ENCODE measurements at regions not wholly inside any gene's neighbourhood (a gene's known extent, or its start where the extent isn't known, plus 50 kb on each side); places are given as distances from the start of the nearest gene placed in this dataset.

DNA sequence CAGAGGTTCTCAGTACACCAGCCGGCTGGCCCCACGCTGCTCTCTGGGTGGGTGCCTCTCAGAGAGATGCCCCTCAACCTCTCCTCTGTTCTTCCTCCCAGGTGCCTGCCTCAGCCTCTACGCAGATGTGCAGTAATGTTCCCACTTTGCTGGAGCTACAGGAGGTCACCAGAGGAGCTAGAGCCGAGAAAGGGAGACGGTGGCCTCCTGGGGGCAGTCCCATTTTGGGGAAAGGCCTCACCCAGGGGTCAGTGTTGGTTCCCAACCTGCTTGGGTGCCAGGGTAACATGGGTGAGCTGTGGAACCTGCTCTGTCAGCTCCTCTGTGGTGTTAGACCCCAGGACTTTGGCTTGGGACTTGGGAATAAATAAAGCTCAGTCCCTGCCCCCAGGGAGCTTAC, 145.3 kb upstream of the MLN start:
- Mint-ChIP-seq H3K4me1 (ENCODE audit: low read depth) (no peaks in the 10 kb centered on the region), H3K36me3 (no peaks in the 10 kb centered on the region), H3K27ac (no peak overlapping the region), H3K4me3 (no peak overlapping the region), H3K9me3 (no peaks in the 10 kb centered on the region), H3K27me3 (no peaks in the 10 kb centered on the region)
- POLR2A ChIA-PET, result no interaction called here
- CTCF ChIA-PET, result interaction anchor here (1.1 kb wide), 1 partner anchor 205 kb away, joined by 3 read pairs; no protein-coding TSS in a partner anchor
- no peak for DNase-seq
- intact Hi-C loops (cut with micrococcal nuclease), result no loop called here

DNA sequence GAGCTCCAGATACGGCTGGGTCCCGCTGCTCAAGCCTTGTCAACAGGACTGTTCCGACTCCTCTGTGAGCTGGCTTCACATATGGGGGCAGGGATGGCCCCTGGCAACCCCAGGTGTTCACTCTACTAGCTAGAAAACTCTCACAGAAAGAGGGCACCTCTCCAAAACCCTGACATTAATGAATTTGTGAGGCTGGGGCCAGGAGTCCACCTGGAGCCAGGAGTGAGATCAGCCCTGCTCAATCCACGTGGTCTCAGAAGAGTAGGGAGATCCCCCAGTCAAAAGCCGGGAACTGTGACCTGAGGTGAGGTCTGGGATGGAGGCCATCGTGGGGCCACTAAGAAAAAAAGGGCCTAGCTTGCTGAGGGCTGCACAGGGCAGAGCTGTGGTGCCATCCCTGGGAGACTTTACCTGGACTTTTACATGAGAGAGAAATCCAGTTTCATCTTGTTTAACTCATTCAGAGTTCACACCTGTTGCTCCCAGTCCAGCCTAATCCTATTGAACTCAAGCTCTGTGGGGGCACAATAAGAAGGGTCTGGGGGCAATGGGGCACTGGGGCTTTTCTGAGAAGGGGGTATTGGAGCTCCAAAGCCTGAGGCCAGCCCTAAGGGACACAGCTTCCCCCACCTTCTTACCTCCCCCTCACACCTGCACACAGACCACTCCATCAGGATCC, 144.3 kb upstream of the MLN start:
- ChIA-PET CTCF (no interaction called here), POLR2A (interaction anchor here (0.7 kb wide), 1 partner anchor 15 kb away, joined by 3 read pairs; no protein-coding TSS in a partner anchor)
- no peaks in the 10 kb centered on the region for H3K36me3 Mint-ChIP-seq
- no peak overlapping the region for H3K4me3 Mint-ChIP-seq
- H3K4me1 Mint-ChIP-seq (ENCODE audit: low read depth), result no peaks in the 10 kb centered on the region
- H3K27ac Mint-ChIP-seq, result no peak overlapping the region
- H3K9me3 Mint-ChIP-seq, result no peaks in the 10 kb centered on the region
- DNase-seq, result no peak
- no peaks in the 10 kb centered on the region for H3K27me3 Mint-ChIP-seq
- intact Hi-C loops (cut with micrococcal nuclease), result no loop called here

DNA sequence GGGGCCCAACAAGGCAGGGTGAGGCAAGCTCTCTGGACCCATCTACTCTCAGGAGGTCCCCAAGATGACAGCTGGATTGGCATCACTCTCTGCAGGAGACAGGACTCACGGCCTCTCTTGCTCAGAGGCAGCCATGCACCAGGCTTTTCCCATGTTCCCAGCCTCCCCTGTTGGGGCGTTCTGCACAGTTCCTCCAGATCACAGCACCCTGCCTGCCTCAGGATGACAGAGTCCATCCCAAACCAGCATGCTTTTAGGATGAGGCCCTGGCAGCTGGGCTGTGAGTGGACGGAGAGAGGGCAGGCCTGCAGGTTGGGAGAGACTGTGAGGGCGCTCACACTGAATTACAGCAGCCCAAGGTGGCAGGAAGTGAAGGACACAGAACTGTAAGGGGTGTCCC, 143.2 kb upstream of the MLN start:
- Mint-ChIP-seq H3K36me3 (no peaks in the 10 kb centered on the region), H3K4me3 (no peak overlapping the region), H3K9me3 (no peaks in the 10 kb centered on the region), H3K4me1 (ENCODE audit: low read depth) (no peaks in the 10 kb centered on the region), H3K27ac (no peak overlapping the region), H3K27me3 (no peaks in the 10 kb centered on the region)
- intact Hi-C loops (cut with micrococcal nuclease), result no loop called here
- DNase-seq, result no peak
- ChIA-PET POLR2A (no interaction called here), CTCF (no interaction called here)

DNA sequence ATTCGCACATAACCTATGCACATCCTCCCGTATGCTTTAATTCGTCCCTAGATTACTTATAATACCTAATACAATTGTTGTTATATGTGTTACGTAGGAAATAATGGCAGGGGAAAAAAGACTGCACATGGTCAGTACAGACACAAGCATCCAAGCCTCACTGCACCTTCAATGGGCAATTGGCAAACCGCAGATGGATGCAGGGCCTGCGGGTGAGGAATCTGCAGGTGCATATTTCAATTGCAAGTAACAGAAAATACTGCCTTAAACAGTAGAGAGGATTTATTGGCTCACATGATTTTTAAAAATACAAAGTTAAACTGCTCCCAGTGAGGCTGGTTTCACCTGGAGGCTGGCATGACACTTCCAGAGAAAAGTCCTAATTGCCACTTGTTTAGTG, 142.1 kb upstream of the MLN start:
- H3K4me3 Mint-ChIP-seq, result no peak overlapping the region
- POLR2A ChIA-PET, result no interaction called here
- H3K9me3 Mint-ChIP-seq, result no peaks in the 10 kb centered on the region
- DNase-seq, result no peak
- CTCF ChIA-PET, result no interaction called here
- intact Hi-C loops (cut with micrococcal nuclease), result no loop called here
- no peaks in the 10 kb centered on the region for H3K27me3 Mint-ChIP-seq
- H3K27ac Mint-ChIP-seq, result no peak overlapping the region
- H3K36me3 Mint-ChIP-seq, result no peaks in the 10 kb centered on the region
- no peaks in the 10 kb centered on the region for H3K4me1 Mint-ChIP-seq (ENCODE audit: low read depth)

DNA sequence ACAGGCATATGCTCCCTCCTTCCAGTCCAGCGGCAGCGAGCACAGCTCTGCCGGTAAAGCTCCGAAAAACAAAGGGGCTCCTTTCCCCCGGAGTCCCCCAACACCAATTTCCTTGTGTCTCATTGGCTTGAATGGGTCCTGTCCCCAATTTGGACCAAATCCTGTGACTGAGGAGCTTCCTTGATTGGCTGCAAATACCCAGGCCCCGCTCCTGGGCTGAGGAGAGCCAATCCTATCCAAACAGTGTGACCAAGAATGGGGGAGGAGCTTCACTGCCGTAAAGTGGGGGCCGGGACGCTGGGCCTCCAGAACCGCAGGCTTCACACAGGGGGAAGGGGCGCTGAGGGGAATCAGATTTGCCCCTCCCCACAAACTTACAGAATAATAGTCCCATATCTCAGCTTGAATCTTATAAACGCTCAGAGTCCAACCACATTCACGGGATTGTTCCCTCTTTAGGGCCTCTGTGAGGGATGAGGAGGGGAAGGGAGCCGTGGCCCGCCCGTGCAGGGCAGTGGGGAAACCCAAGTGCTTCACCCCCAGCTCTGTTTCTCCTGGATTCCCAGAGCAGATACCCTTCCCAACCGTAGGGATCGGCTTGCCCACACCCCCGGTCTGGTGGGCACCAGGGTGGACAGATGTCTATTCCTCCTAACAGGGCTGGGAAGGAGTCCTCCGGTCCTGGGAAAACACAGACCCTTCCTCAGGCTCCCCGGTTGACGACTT, 141.0 kb upstream of the MLN start:
- intact Hi-C loops (cut with micrococcal nuclease), result no loop called here
- Mint-ChIP-seq H3K27me3 (no peaks in the 10 kb centered on the region), H3K4me1 (ENCODE audit: low read depth) (no peaks in the 10 kb centered on the region), H3K27ac (no peak overlapping the region), H3K36me3 (no peaks in the 10 kb centered on the region), H3K9me3 (no peaks in the 10 kb centered on the region), H3K4me3 (no peak overlapping the region)
- ChIA-PET CTCF (no interaction called here), POLR2A (no interaction called here)
- no peak for DNase-seq

DNA sequence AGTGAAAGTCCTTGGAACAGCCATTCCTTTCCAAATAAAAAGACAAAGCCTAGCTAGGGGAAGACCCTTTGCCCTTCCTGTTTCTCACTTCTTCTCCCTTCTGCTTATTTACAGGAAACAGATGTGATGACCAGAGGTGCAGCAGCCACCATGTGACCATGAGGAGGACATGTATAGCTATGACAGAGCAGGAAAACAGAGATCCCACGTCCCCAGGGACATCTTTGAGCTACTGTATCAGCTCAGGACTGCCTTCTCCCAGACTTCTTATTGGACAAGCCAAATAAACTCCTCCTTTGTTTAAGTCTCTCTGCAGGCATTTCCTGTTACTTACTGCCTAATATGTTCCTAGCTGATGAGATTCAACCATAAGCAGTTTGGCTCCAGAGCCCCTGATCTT, 133.1 kb upstream of the MLN start:
- Mint-ChIP-seq H3K36me3 (no peaks in the 10 kb centered on the region), H3K9me3 (no peaks in the 10 kb centered on the region), H3K27me3 (no peaks in the 10 kb centered on the region), H3K4me1 (ENCODE audit: low read depth) (peaks cover 2% of the 10 kb centered on the region), H3K27ac (no peak overlapping the region), H3K4me3 (no peak overlapping the region)
- CTCF ChIA-PET, result no interaction called here
- intact Hi-C loops (cut with micrococcal nuclease), result no loop called here
- POLR2A ChIA-PET, result no interaction called here
- DNase-seq, result no peak

DNA sequence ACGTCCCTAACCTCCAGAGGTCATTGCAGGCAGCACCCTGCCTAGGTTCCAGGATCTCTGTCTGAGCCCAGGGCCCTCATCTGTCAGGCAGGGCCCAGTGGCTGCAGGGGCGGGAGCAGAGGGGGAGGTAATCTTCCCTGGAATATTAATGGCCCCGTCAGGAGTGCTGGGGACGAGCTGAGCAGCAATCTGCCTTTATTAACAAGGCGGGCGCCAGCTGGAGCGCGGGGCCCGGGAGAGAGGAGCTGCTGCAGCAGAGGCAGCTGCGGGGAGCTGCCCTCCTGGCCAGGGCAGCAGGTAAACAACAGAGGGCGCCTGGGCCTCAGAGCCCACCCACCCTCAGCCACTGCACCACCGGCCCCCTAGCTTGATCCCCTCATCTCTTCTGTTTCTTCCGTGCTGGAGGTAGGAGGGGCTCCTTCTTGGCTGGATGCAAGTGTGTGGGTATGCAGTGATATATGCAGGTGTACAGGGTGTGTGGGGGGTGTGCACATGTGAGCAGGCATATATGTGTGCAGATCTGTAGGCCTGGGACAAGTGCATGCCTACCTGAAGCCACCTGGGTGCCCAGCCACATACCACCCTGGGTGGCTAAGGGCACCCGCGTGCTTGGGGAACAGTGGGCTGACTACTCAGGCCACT, 131.8 kb upstream of the MLN start:
- Mint-ChIP-seq H3K4me3 (no peak overlapping the region), H3K4me1 (ENCODE audit: low read depth) (peaks cover 2% of the 10 kb centered on the region), H3K27ac (no peak overlapping the region), H3K9me3 (no peaks in the 10 kb centered on the region), H3K36me3 (no peaks in the 10 kb centered on the region), H3K27me3 (no peaks in the 10 kb centered on the region)
- no peak for DNase-seq
- CTCF ChIA-PET, result no interaction called here
- POLR2A ChIA-PET, result no interaction called here
- intact Hi-C loops (cut with micrococcal nuclease), result no loop called here

DNA sequence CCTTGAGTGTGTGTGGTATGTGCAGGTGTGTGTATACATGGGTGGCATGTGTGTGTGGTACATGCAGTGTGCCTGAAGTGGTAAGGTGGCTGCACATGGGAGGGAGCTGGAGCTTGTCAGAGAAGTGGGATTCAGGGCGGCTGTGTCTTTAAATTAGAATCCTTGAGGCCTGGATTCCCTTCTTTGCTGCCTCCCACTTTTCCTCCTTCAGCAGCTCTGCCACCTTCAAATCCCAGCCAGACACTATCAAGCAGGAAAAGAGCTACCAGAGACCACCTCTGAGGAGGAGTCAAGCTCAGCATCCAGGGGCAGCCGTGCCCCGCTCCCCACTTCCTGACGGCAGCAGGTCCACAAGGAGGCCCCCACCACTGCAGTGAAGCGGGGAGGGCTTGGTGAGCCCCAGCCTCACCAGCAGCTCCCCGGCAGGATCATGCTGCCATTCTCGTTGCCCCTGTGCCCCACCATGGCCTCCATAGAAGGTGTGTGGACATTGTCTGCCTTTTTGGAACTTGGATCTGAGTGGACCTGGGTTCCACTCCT, 131.0 kb upstream of the MLN start:
- POLR2A ChIA-PET, result no interaction called here
- Mint-ChIP-seq H3K27me3 (peaks cover 1% of the 10 kb centered on the region), H3K27ac (no peak overlapping the region), H3K9me3 (no peaks in the 10 kb centered on the region), H3K36me3 (no peaks in the 10 kb centered on the region), H3K4me3 (no peak overlapping the region), H3K4me1 (ENCODE audit: low read depth) (peaks cover 2% of the 10 kb centered on the region)
- CTCF ChIA-PET, result interaction anchor here (0.7 kb wide), 1 partner anchor 163 kb away, joined by 3 read pairs; no protein-coding TSS in a partner anchor
- DNase-seq, result no peak
- intact Hi-C loops (cut with micrococcal nuclease), result no loop called here

DNA sequence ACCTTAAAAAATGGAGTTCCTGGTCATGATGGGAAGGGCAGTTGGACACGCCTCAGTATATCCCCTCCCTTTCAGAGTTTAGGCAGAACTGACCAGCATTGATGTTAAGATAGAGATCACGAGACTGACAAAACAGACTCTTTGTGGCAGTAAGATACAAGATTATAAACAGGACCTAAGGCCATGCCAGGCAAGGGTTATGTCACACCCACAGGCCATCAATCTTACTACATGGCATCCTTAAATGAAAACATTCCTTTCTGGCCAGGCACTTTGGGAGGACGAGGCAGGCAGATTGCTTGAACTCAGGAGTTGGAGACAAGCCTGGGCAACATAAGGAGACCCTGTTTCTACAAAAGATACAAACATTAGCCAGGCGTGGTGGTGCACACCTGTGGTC, 129.3 kb upstream of the MLN start:
- Mint-ChIP-seq H3K4me3 (no peak overlapping the region), H3K4me1 (ENCODE audit: low read depth) (peaks cover 2% of the 10 kb centered on the region), H3K9me3 (no peaks in the 10 kb centered on the region), H3K27me3 (peaks cover 1% of the 10 kb centered on the region), H3K27ac (no peak overlapping the region), H3K36me3 (no peaks in the 10 kb centered on the region)
- intact Hi-C loops (cut with micrococcal nuclease), result no loop called here
- no peak for DNase-seq
- ChIA-PET POLR2A (no interaction called here), CTCF (interaction anchor here (0.6 kb wide), 1 partner anchor 278 kb away, joined by 3 read pairs; no protein-coding TSS in a partner anchor)

DNA sequence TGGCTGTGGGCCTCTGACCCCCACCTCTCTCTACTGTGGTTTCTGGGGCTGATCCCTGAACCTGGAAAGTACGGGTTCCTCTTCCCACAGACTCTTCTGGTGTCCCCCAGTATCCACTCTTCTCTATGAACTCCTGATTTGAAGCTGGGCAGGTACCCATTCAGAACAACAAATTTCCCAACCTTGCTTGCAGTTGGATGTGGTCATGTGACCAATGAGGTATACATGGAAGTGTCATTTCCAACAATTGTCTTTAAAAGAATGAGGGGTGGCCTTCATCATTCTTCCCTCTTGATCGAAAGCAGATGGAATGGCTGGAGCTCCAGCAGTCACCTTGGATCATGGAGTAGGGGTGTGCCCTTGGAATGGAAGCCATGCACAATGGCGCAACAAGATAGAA, 128.0 kb upstream of the MLN start:
- Mint-ChIP-seq H3K4me3 (no peak overlapping the region), H3K4me1 (ENCODE audit: low read depth) (peaks cover 2% of the 10 kb centered on the region), H3K36me3 (no peaks in the 10 kb centered on the region), H3K9me3 (no peaks in the 10 kb centered on the region), H3K27ac (no peak overlapping the region), H3K27me3 (peaks cover 1% of the 10 kb centered on the region)
- CTCF ChIA-PET, result interaction anchor here (1.0 kb wide), 1 partner anchor 160 kb away, joined by 3 read pairs; no protein-coding TSS in a partner anchor
- POLR2A ChIA-PET, result no interaction called here
- intact Hi-C loops (cut with micrococcal nuclease), result no loop called here
- no peak for DNase-seq

DNA sequence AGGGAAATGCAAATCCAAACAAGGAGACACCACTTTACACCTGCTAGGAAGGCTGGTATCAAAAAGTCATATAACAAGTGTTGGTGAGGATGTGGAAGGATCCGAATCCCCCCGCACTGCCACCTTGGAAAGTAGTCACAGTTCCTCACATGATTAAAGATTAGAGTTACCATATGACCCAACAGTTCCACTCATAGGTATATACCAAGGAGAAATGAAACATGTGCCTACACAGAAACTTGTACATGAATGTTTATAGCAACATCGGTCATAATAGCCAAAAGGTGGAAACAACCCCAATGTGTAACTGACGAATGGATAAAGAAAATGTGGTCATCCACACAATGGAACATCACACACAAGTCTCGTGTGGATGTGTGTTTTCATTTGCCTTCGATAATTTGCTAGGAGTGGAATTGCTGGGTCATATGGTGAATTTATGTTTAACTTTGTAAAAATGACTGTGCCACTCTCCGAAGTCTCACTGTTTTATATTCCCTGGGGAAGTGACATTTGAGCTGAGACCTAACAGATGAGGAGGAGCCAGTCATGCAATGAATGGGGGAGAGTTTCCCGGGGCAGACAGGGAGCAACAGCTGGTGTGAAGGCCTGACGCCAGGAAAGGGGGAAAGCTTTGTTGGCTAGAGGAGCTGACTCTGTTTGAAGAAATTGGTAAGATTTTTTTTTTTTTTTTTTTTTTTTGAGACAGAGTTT, 125.9 kb upstream of the MLN start:
- DNase-seq, result peak; percentile 38
- no peaks in the 10 kb centered on the region for H3K4me1 Mint-ChIP-seq (ENCODE audit: low read depth)
- intact Hi-C loops (cut with micrococcal nuclease), result no loop called here
- POLR2A ChIA-PET, result no interaction called here
- H3K27ac Mint-ChIP-seq, result no peak overlapping the region
- CTCF ChIA-PET, result no interaction called here
- H3K27me3 Mint-ChIP-seq, result peaks cover 1% of the 10 kb centered on the region
- H3K9me3 Mint-ChIP-seq, result no peaks in the 10 kb centered on the region
- H3K4me3 Mint-ChIP-seq, result no peak overlapping the region
- no peaks in the 10 kb centered on the region for H3K36me3 Mint-ChIP-seq

DNA sequence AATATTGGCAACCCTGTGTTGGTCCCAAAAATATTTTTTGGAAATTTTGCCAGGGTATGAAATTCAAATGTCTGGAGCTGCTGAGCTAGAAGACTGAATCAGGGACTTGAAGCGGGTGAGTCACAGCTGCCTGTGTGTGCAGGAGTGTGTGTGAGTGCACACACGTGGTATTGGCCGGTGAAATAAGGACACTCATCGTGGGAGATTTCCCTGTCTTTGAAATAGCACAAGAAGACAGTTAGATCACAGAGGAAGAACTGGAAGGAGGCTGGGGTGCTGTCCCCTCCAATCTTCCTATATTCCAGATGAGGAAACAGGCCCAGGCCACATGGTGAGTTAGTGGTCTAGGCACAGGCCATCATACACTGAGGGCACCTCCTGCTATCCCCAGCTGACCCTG, 123.8 kb upstream of the MLN start:
- H3K27ac Mint-ChIP-seq, result no peak overlapping the region
- H3K4me1 Mint-ChIP-seq (ENCODE audit: low read depth), result peaks cover 2% of the 10 kb centered on the region
- H3K4me3 Mint-ChIP-seq, result no peak overlapping the region
- H3K9me3 Mint-ChIP-seq, result no peaks in the 10 kb centered on the region
- intact Hi-C loops (cut with micrococcal nuclease), result no loop called here
- DNase-seq, result no peak
- CTCF ChIA-PET, result no interaction called here
- no peaks in the 10 kb centered on the region for H3K36me3 Mint-ChIP-seq
- peaks cover 1% of the 10 kb centered on the region for H3K27me3 Mint-ChIP-seq
- POLR2A ChIA-PET, result no interaction called here
